ENCODE measurements at regions not wholly inside any gene's neighbourhood (a gene's known extent, or its start where the extent isn't known, plus 50 kb on each side); places are given as distances from the start of the nearest gene placed in this dataset.

DNA sequence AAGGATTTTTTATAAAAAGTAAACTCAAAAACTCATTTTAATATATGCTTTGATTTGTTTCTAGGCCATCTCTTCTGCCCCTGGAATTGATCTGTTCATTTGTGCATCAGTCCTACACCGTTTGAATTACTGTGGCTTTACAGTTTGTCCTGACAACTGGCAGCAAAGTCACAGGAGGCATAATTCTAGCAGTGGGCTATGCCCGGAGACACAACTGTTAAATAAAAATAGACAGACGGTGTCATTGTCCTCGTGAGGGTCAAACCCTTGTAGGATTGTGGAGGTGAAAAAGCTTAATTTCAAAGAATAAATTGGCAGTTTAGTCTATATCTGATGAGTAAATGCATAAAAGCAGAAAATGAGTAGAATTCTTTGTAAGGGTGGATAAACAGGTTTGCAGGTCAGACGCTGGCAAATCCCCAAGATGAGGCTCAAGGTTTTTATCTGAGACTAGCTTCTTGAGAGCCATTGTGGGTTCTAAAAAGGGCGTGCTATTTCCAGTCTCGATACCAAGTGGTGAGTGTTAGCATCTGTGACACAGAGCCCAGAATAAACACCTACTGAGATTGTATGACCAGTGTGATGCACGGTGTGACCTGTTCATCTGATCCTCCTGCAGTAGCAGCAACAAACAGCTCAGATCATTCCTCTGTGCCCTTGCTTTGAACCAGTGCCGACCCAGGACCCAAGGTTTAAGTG lies 51.5 kb upstream of the SLCO3A1 start:
- no peak for DNase-seq (ENCODE audit: low spot score)
- TF ChIP-seq, protein P1, sequence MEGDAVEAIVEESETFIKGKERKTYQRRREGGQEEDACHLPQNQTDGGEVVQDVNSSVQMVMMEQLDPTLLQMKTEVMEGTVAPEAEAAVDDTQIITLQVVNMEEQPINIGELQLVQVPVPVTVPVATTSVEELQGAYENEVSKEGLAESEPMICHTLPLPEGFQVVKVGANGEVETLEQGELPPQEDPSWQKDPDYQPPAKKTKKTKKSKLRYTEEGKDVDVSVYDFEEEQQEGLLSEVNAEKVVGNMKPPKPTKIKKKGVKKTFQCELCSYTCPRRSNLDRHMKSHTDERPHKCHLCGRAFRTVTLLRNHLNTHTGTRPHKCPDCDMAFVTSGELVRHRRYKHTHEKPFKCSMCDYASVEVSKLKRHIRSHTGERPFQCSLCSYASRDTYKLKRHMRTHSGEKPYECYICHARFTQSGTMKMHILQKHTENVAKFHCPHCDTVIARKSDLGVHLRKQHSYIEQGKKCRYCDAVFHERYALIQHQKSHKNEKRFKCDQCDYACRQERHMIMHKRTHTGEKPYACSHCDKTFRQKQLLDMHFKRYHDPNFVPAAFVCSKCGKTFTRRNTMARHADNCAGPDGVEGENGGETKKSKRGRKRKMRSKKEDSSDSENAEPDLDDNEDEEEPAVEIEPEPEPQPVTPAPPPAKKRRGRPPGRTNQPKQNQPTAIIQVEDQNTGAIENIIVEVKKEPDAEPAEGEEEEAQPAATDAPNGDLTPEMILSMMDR (IDR thresholded peaks at IDR 0.05; ENCODE audit: borderline replicate concordance, control extremely low read depth, extremely low read depth, insufficient read depth, missing control alignments) = no peak
- in situ Hi-C loops (cut with MboI; ENCODE audit: low sequenced_read_pairs, unreplicated experiment) = no loop called here

DNA sequence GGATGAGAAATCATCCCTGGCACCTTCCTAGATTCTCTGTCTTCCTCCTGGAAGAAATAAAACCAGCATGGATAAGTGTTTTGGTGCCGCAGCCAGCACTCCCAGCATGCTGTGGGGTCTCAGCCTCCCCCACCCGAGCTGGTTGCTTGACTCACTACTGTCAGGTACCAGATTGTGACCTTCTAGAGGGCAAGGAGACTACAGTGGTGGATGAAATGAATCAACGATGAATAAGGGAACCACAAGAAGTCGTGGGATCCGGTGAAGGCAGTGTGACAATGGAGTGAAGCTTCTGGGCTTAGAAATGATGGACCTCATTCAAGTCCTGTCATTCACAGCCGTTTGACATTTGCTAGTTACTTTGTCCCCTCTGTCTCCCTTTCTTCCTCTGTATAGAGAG lies 50.2 kb upstream of the SLCO3A1 start:
- TF ChIP-seq, protein P1 (IDR thresholded peaks at IDR 0.05; ENCODE audit: borderline replicate concordance, control extremely low read depth, extremely low read depth, insufficient read depth, missing control alignments) = no peak
- in situ Hi-C loops (cut with MboI; ENCODE audit: low sequenced_read_pairs, unreplicated experiment) = no loop called here
- no peak for DNase-seq (ENCODE audit: low spot score)

Data from GM13976 (cell line).